GM21576 (cell line): ENCODE measurements at regions not wholly inside any gene's neighbourhood (a gene's known extent, or its start where the extent isn't known, plus 50 kb on each side); places are given as distances from the start of the nearest gene placed in this dataset.

ENCODE experiments used
- ATAC-seq: cut with Tn5 transposase; IDR thresholded peaks from one replicate; pipeline ENCODE4 v1.9.1; 2021; ENCODE audit warnings: mild to moderate bottlenecking, moderate library complexity; ENCODE audit not compliant: unreplicated experiment

DNA sequence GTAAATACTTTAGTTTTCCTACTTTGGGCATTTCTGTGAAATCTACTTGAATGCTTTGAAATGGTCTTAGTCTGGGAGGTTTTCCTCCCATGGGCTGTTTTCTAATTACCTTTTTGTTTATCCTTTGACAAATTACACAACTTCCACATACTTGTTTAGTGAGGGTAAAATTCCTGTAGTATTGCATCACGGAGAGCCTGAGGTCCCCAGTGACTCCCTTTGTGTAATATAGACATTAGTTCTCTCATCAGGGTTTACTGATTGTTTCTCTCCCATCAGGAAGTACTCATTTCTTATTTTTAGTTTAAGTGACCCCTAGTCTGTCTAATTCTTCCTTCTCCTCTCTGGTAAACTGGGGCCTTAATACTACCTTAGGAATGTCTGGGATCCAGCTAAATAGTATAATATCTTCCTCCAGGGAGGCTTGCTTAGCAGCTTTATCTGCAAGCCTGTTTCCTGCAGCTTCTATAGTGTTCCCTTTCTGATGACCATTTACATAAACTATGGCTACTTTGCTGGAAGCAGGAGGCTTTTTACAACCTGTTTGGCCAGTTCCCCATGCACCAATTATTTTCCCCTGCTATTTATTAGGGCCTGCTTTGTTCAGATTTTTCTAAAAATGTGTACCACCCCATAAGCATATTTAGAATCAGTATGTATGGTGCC is 87.2 kb upstream of the XCR1 start:
- no peak for ATAC-seq

DNA sequence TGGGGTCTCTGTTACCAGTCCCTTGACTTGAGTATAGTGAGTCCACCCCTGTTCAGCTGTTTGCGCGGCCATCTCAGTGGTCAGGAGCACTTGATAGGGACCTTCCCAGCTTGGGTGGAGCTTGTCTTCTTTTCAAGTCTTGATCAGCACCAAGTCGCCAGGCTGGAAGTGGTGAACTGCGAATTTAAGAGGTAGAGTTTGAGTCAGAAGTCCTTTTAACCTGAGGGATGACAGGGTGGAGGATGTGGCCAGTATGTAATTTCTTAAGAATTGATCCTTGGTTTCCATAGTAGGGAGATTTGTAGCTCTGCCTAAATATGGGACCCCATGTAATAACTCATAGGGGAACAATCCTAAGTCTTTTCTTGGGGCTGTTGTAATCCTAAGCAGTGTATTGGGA is 86.3 kb upstream of the XCR1 start:
- no peak for ATAC-seq

DNA sequence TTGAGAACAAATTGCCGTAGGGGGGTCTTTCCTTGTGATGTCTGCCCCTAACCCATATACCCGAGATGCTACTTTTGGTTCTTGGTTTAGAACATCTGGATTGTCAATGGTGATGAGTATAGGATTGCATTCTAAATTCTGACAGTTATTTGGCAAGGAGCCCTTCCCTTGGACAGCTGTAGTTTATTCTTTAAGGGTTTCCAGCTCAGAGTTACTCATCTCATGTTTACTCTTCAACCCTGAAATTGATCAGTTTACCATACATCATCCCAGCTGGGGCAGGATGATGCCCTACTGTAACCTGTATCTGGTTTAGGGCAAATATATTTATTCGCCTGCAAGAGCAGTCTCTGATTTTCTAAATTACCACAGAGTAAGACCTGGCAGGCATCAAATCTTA is 85.7 kb upstream of the XCR1 start:
- no peak for ATAC-seq

DNA sequence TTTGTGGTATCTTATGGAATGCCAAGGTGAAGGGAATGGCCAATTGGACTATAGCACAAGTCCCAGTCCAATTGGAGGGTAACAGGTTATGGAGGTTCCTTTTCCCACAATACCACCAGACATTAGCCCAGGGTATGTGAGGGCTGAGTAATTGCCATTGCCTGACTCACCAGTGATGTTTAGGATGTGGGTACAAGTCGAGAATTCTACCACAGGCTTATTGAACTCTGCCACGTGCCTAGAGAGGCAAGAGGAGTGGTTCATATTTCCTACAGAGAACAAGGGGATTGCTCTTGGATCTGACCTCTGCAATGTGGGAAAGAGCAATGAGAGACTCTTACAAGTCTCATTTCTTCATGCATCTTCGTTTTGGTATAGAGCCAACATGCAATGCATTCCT is 85.0 kb upstream of the XCR1 start:
- ATAC-seq = no peak

DNA sequence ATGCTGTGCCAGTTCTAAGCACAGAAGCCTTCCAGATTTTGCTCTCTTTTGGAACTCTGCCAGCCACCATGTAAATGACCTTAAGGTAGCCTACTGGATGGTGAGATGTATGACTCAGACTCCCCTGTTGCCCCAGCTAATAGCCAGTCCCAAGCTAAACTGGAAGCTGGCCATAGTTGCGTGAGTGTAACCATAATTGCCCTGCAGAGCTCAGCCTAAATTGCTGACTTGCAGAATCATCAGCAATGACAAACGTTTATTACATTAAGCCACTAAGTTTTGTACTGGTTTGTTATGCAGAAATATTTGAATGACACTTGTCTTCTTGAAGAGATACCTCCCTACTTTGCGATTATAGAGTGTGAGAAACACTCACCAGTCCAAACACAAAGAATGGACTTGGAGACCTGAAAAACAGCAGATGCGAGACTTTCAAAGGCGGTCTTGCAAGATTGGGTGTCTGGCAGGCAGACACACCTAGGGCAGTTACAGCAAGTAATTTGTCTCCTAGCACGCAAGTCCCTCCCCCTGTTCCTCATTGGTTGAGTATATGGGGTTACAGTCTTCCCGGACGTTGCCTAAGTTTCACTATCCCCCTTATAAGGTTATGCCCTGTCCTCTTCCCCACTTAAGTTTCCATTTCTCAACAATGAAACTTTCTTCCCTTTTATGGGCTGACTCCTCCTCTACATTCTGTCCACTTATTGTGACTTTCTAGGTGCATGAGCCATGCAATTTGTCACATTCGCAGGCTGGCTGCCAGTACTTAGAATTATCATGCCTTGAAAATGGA is 83.6 kb upstream of the XCR1 start:
- peak; percentile 65 for ATAC-seq

DNA sequence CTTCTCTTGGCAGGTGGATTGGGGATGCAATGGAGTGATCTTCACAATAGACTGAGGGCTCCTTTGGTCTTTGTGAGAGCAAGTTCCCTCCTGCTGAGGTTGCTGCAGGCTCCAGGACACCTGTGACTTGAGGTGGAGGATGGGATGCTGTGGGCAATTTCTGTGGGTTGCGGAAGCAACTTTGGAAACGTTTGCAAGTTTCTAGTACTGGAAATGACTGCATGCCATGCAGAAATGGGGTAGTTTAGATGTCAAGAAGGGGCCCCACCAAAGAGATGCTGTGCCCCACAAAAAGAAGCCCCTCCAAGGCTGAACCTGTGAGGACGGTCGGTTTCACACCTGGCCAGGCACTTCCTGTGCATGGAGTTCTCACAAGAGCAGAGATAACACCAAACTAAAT is 80.4 kb upstream of the XCR1 start:
- no peak for ATAC-seq

DNA sequence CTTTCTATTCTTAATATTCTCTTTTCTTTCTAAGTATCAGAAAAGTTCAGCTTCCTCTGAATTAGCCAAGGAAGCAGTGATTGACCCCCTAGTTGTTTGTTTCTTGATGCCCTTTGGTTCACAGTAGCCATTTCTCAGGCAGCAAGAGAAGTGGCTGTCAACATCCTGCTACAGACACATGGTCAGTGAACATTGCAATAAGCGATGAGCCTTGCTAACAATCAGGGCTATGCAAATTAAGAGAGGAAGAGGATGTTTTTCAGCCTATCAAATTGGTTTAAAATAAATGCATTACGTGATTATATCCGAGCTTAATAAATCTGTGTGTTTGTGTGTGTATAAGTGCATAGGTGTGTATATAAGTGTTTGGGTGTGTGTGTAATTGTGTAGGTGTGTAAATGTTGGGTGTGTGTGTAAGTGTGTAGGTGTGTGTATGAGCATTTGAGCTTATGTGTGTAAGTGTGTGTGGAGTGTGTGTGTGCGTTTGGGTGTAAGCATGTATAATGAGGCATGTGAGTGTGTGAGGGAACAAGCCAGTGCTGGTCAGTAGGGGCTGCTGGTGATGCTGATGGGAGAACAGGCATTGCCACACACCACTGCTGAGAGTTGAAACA is 78.1 kb upstream of the XCR1 start:
- no peak for ATAC-seq

DNA sequence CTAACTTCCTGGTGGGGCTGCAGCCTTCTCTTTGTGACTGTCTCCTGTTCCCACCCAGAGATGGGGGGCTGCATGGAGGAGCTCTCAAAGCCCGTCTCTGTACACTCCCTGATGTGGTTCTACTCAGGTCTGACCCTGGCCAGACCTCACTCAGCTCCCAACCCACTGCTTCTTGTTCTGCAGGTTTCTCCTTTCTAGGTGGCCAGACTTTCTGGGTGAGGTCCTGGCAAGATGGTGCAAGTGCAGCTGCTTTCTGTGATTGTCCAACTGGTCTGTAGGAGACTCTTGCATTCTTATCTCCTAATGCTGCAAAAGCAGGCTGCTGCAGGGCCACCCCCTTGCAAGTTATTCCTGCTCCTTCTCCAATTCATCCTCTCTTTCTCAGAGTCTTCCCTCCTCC is 77.4 kb upstream of the XCR1 start:
- no peak for ATAC-seq

DNA sequence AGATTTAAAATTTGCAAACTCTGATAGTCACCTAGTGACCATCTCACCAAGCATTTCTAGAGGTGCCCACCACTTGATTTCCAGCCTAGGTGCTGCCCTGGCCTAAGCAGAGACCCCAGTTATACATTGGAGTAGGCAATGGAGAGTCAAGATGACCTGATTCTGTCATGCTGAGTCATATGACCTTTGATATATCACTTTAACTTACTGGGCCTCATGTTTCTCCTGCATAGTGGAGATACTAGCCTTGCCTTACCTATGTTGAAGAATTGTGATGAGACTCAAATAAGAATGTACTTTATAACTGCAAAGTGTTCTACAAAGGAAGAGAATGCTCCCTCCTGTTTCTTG is 75.5 kb upstream of the XCR1 start:
- no peak for ATAC-seq

DNA sequence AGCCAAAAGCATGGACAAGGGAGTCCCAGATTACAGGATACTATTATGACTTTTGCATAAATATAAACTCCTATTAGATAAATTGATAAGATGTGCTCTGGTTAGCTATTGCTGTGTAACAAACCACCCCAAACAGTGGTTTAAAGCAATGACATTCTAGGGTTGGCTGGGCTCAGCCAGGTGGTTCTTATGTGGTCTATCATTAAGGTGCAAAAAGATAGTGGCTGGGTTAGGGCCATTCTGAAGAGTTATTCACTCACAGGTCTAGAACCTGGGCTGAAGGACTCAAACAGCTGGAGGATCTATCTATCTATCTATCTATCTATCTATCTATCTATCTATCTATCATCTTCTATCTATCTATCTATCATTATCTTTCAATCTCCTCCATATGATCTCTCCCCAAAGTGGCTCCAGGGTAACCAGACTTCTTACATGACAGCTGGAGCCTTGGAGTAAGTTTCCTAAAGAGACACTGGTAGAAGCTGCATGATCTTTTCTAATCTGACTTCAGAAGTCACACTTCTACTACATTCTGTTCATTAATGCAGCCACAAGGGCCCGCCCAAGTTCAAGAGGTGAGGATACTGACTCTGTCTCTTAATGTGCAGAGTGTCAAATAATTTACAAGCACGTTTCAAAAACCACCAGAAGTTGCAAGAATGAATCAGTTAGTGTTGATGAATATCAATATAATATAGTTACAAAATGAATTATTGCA is 74.9 kb upstream of the XCR1 start:
- no peak for ATAC-seq

DNA sequence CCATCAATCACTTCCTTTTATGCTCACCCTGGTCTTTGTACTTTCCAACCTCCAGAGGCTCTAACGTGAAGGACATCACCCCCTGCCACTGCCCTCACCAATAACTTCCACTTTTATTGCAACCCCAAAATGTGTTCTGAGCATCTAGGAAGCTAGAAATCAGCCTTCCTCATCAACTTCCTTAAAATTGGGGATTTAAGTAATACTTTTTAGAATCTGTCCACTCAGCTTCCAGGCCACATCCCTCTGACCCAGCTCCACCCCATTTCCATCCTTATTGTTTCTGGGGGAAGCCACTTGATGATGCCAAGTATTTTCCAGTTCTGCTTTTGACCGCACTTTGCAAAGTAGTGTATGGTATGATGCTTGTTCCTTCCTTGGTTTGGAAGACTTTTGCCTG is 73.5 kb upstream of the XCR1 start:
- ATAC-seq = no peak

DNA sequence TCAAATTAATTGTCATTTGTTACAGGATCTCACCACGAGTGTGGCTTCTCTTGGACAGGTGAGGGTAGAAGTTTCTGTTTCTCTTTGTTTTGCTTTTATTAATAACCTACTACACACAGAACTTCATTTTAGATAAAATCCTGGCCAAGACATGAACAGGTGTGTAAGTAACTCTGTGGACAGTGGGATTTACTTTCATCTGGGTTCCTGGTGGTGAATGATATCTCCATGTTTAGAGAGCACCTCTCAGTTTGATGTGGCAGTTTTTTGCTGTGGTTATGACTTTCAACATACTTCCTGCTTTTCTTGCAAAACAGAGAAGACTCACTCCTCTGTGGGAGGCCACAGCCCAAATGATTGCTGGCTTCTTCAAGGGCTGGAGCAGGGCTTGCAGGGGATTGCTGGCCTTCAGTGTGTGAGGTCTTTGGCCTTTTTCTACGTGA is 71.1 kb upstream of the XCR1 start:
- ATAC-seq = peak; percentile 53

DNA sequence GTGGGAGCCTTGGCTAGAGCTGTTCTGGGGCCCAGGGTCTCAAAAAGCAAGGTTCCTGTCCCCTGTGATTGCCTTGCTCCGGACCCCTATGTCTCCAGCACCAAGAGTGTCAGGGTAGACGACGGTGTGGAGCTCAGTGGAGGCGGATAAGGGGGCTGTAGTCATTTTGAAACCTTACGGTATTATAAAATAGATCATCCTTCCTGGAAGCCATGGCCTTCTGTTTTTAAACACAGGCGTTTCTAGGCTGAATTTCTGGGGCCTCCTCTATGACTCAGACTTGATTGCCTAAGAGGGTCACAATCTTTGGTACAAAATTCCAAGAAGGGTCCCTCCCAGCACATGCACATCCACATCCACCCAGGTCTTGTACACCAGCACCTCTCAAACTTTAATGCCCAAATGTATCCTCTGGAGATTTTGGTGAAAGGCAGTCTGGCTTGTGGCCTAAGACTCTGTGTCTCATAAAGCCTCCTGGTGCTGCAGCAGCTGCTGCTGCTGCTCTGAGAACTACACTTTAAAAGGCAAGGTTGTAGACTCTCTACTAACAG is 70.5 kb upstream of the XCR1 start:
- peak; percentile 25 for ATAC-seq

DNA sequence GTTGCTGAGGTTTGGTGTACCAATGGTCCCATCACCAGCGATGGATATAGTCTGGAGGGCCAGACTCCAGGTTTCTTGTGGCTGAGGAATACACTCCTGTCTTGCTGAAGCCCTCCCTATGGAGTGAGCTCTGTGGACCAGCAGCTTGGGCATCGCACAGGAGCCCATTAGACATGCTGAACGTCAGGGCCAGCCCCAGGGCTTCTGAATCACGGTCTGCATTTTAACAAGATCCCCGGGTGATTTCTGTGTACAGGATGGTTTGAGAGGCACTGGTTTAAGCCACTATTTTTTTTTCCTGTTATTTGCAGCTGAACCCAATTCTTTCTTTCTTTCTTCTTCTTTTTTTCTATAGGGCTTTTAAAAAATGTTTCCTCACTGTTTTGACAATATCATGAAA is 69.5 kb upstream of the XCR1 start:
- no peak for ATAC-seq

DNA sequence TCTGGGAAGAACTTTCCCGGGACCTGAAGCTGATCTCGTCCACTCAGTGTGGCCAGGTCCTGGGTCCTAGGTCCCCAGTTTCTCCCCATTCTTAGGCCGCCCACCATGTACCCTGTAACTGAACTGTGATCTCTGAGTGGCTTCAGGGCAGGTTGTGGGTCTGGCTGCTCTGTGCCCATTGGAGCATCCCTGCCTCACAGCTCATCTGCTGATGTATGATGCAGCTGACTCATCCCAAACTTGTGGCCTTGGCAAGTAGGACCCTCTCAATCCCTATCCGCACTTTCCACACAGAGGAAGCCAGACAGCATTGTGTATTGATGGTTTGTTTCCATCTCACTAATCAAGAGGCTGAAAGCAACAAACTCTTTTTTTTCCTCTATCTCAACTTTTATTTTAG is 69.1 kb upstream of the XCR1 start:
- ATAC-seq = no peak

DNA sequence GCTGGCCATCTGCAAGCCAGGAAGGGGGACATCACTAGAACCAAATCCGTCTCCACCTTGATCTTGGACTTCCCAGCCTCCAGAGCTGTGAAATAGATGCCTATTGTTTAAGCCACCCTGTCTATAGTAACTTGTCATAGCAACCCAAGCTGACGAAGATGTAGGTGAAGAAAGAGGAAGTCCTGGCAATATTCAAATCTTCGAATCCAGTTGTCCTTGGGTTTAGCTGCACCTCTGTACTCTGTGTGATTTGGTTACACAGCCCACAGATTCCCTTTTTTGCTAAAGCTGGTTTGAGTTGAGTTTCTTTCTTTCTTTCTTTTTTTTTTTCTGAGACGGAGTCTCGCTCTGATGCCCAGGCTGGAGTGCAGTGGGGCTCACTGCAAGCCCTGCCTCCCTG is 68.0 kb upstream of the XCR1 start:
- ATAC-seq = peak; percentile 41

DNA sequence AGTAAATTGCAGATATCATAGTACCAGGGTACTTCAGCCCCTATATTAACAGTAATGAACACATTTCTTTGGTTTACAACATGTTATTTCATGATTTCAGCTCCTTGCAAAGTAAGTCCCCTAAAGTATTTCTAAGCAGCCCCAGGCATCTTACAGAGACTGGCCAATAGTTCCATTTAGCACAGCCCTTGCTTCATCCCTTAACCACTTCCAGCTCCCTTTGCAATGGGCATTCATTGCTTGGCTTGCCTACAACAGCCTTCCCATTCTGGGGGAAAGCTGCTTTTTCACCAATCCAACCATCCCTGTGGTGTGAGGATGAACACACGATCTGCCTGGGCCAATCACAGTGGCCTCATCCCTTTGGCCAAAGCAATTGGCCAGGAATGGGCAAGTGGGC is 67.2 kb upstream of the XCR1 start:
- ATAC-seq = no peak

DNA sequence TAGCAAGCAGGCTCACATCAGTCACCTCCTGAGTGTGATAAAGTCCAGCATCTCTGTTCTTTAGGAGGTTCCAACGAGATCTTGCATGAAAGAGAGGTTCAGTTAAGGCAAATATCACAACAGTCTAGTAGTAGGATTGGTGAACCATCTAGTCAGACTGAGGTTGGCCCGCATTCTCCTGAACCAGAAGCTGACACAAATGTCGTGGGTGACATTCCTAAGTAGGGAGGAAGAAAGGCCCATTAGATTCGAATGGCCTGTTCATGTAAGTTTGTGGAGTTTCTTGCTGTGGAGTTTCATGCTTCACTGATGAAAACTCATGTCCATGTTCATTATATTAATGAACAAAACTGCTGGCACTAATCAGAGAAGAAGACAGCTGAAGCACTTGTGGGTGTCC is 66.7 kb upstream of the XCR1 start:
- no peak for ATAC-seq

DNA sequence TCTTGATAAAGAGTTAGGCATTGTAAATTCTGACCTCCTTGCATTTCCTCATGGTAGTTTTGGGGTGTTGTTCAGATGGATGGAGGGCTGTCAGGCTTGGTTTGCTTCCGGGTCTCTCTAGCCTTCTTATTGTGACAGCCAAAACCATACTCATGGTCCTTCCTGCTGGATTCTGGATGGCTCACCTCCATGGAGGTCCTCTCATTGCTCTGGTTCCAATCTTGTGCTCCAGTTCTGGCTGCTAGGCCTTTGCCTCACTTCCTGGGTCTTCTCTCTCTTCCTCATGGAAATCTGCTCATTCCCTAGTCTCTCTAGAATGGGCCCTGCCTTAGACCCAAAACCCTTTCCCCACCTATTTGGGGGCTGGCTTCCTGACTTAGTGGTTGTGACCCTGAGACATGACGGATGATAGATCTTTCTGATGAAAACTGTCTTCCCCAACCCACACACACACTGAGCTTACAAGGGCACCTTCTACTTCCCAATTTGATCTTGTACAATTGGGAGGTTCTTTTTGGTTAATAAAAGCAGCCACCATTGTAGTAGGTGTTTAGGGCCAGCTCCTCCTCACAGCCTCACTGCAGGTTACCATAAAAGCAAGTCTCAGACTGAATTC is 66.2 kb upstream of the XCR1 start:
- no peak for ATAC-seq

DNA sequence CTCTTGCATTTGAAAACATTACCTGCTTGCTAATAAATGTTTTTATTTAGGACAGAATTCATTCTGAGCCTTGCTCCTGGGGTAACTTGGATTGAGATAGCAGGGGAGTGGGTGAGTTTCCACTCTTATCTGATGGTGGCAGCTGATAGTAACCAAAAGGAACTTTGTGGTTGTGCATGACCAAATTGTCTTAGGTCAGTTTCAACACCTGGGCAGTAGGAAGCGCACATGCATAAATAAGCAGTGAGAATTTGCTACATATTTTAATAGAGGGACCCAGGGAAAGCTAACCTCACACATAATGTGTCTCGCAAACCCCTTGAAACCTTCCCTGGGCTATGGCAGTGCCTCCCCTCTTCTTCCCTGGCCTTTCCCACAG is 65.4 kb upstream of the XCR1 start:
- ATAC-seq = peak; percentile 47
